ENCODE measurements at regions not wholly inside any gene's neighbourhood (a gene's known extent, or its start where the extent isn't known, plus 50 kb on each side); places are given as distances from the start of the nearest gene placed in this dataset.
A peak's percentile ranks its signal among the peaks of the same experiment; 100 is the strongest.

GRCh38 chr6:137968901-137969300 is 101.8 kb downstream of the TNFAIP3 start:
- Mint-ChIP-seq H3K27me3 (ENCODE audit: insufficient read depth, low read depth, poor library complexity) (no peaks in the 10 kb centered on the region), H3K27ac (no peak overlapping the region), H3K4me3 (no peak overlapping the region), H3K36me3 (ENCODE audit: low read depth) (no peaks in the 10 kb centered on the region), H3K4me1 (no peaks in the 10 kb centered on the region), H3K9me3 (no peaks in the 10 kb centered on the region)
- Histone ChIP-seq H3K9me2 (ENCODE audit: insufficient read depth) (peaks cover 3% of the 10 kb centered on the region; the same call in 1 of the 2 replicates), H3K27ac (ENCODE audit: low read depth) (no peak overlapping the region), H2AFZ (no peak overlapping the region), H3F3A (replicated peaks; ENCODE audit: low read depth) (no peaks in the 10 kb centered on the region), H3K4me1 (ENCODE audit: insufficient read depth) (no peaks in the 10 kb centered on the region), H3K79me2 (replicated peaks; ENCODE audit: insufficient read depth) (no peaks in the 10 kb centered on the region), H3K4me3 (no peak overlapping the region), H3K36me3 (ENCODE audit: insufficient read depth) (no peaks in the 10 kb centered on the region), H4K20me1 (replicated peaks; ENCODE audit: insufficient read depth) (no peaks in the 10 kb centered on the region), H3K27me3 (ENCODE audit: insufficient read depth) (no peaks in the 10 kb centered on the region), H3K4me2 (no peak overlapping the region)
- ATAC-seq (no peak), DNase-seq (ENCODE audit: low spot score) (no peak)
- TF ChIP-seq, protein P1, sequence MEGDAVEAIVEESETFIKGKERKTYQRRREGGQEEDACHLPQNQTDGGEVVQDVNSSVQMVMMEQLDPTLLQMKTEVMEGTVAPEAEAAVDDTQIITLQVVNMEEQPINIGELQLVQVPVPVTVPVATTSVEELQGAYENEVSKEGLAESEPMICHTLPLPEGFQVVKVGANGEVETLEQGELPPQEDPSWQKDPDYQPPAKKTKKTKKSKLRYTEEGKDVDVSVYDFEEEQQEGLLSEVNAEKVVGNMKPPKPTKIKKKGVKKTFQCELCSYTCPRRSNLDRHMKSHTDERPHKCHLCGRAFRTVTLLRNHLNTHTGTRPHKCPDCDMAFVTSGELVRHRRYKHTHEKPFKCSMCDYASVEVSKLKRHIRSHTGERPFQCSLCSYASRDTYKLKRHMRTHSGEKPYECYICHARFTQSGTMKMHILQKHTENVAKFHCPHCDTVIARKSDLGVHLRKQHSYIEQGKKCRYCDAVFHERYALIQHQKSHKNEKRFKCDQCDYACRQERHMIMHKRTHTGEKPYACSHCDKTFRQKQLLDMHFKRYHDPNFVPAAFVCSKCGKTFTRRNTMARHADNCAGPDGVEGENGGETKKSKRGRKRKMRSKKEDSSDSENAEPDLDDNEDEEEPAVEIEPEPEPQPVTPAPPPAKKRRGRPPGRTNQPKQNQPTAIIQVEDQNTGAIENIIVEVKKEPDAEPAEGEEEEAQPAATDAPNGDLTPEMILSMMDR (conservative IDR thresholded peaks at IDR 0.05; ENCODE audit: low read depth in 2 of 2): no peak

- no peak overlapping the region for H3K4me3 ChIP-seq
- Mint-ChIP-seq H3K27ac (no peak overlapping the region), H3K4me3 (no peak overlapping the region), H3K36me3 (ENCODE audit: low read depth) (no peaks in the 10 kb centered on the region), H3K9me3 (no peaks in the 10 kb centered on the region), H3K4me1 (peaks cover under 1% of the 10 kb centered on the region; the same call in 1 of the 3 replicates), H3K27me3 (ENCODE audit: insufficient read depth, low read depth, poor library complexity) (no peaks in the 10 kb centered on the region)
- peaks cover 1% of the 10 kb centered on the region; the same call in 1 of the 2 replicates for H3K4me1 ChIP-seq (ENCODE audit: insufficient read depth)
- H3K27me3 ChIP-seq (ENCODE audit: insufficient read depth): no peaks in the 10 kb centered on the region
- H3F3A ChIP-seq (replicated peaks; ENCODE audit: low read depth): no peaks in the 10 kb centered on the region
- 0 out of 2 replicates have a peak overlapping the region, but pooled peaks have one; percentile 9 for H2AFZ ChIP-seq
- no peaks in the 10 kb centered on the region for H4K20me1 ChIP-seq (replicated peaks; ENCODE audit: insufficient read depth)
- ATAC-seq (no peak), DNase-seq (ENCODE audit: low spot score) (no peak)
- no peaks in the 10 kb centered on the region for H3K36me3 ChIP-seq (ENCODE audit: insufficient read depth)
- TF ChIP-seq EZH2 (IDR thresholded peaks at IDR 0.05; ENCODE audit: low read depth, unreplicated experiment) (no peak), ZNF114 (CRISPR knock-in tag; IDR thresholded peaks at IDR 0.05) (no peak), EZH2phosphoT487 (IDR thresholded peaks at IDR 0.05; ENCODE audit: unreplicated experiment) (no peak), ETS1 (IDR thresholded peaks at IDR 0.05) (no peak), STAT1 (IDR thresholded peaks at IDR 0.05; ENCODE audit: unreplicated experiment) (no peak)
- TF ChIP-seq, protein P2, sequence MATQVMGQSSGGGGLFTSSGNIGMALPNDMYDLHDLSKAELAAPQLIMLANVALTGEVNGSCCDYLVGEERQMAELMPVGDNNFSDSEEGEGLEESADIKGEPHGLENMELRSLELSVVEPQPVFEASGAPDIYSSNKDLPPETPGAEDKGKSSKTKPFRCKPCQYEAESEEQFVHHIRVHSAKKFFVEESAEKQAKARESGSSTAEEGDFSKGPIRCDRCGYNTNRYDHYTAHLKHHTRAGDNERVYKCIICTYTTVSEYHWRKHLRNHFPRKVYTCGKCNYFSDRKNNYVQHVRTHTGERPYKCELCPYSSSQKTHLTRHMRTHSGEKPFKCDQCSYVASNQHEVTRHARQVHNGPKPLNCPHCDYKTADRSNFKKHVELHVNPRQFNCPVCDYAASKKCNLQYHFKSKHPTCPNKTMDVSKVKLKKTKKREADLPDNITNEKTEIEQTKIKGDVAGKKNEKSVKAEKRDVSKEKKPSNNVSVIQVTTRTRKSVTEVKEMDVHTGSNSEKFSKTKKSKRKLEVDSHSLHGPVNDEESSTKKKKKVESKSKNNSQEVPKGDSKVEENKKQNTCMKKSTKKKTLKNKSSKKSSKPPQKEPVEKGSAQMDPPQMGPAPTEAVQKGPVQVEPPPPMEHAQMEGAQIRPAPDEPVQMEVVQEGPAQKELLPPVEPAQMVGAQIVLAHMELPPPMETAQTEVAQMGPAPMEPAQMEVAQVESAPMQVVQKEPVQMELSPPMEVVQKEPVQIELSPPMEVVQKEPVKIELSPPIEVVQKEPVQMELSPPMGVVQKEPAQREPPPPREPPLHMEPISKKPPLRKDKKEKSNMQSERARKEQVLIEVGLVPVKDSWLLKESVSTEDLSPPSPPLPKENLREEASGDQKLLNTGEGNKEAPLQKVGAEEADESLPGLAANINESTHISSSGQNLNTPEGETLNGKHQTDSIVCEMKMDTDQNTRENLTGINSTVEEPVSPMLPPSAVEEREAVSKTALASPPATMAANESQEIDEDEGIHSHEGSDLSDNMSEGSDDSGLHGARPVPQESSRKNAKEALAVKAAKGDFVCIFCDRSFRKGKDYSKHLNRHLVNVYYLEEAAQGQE (IDR thresholded peaks at IDR 0.05; ENCODE audit: unreplicated experiment): no peak
- TF ChIP-seq, protein P1 (conservative IDR thresholded peaks at IDR 0.05; ENCODE audit: low read depth in 2 of 2): no peak
- H3K9me2 ChIP-seq (ENCODE audit: insufficient read depth): no peaks in the 10 kb centered on the region; the same call in 1 of the 2 replicates
- no peak overlapping the region for H3K4me2 ChIP-seq
- no peak overlapping the region for H3K27ac ChIP-seq (ENCODE audit: low read depth)
- no peaks in the 10 kb centered on the region for H3K79me2 ChIP-seq (replicated peaks; ENCODE audit: insufficient read depth)
These were observed 102.8 kb downstream of the TNFAIP3 start for GRCh38 chr6:137969874-137970273.
